Anterior cingulate cortex (tissue), 58 donors: ENCODE measurements at regions not wholly inside any gene's neighbourhood (a gene's known extent, or its start where the extent isn't known, plus 50 kb on each side); places are given as distances from the start of the nearest gene placed in this dataset.

Experiments used
- DNase-seq, 58 donors: peaks; one replicate each; lab custom pipeline; 2025; lab: John Stamatoyannopoulos, UW

DNA sequence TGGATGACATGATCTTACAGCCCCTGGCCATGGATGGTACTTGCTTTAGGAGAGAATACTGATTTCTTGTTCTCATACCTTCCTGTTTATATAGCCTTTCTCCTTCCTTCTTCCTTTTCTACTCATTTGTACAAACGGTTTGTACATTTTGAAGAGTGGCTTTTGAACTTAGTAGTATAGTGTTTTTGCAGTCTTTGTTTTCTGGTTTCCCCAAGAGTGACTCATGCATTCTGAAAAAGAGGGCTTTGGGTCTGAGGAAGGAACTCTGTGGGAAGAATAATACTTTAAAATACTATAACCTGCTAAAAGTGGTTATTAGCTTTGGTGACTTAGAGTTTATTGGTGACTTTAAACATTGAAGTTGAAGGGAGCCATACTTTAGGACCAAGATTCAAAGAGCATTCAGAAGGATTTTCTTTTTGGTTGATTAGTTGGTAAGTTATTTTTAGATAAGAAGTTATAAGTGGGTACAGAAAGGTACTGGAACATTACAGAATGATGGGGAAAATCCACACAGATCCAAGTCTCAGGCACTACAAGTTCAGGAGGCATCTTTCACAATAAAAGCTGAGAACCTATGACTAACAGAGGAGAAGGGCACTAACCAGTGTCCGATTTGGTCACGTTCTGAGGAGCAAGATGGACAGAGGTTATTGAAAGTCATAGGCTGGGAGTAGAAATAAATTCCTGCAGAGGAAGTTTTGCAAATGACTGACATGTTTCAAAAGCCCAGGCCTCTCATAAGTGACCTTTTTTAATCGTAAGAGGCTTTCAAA, 369.6 kb upstream of the AZI2 start:
- no peak for DNase-seq

GRCh38 chr3:28726840-28727239, 378.2 kb upstream of the AZI2 start:
- DNase-seq = peak in 3 of 58 donors; percentile 1 to 6 (median 5)

GRCh38 chr3:28727307-28727706, 378.7 kb upstream of the AZI2 start:
- no peak for DNase-seq

DNA sequence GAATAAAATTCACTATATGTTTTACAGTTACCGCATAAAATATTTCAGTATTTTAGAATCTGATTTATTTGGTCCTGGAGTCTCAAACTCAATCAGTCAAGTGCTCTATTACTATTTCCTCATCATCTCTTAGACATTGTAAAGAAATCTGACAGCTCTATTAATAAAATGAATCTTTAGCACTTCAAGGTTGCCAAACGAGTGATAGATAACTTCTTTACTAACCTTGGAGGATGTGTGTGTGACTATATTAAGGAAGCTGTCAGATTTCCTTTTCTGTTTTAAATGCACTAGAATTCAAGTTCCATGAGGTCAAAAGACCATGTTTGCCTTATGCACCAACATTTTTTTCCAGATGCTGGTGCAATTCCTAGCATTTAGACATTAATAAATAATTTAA, 389.8 kb upstream of the AZI2 start:
- no peak for DNase-seq

DNA sequence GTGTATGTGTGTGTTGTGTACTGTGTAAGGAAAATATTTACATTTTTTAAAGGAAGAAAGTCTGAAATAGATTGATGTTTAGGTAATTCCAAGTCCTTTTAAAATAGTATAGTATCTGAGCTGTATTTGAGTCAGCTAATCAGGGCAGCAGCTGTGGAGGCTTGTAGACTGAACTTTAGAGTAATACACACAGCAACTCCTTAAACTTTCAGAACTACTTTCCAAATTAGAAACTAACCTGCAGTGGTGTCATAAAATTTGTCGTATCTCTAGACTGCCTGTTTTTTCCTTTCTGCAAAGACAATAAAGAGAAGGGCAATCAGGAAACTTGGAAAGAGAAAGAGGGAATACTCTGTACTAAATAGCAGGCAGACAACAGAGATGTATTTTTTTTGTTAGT, 391.0 kb upstream of the AZI2 start:
- DNase-seq = no peak

- DNase-seq = no peak
Observed at GRCh38 chr3:28743271-28743670, 394.6 kb upstream of the AZI2 start.

- DNase-seq = no peak
Observed at GRCh38 chr3:28743831-28744230, 395.2 kb upstream of the AZI2 start.

DNA sequence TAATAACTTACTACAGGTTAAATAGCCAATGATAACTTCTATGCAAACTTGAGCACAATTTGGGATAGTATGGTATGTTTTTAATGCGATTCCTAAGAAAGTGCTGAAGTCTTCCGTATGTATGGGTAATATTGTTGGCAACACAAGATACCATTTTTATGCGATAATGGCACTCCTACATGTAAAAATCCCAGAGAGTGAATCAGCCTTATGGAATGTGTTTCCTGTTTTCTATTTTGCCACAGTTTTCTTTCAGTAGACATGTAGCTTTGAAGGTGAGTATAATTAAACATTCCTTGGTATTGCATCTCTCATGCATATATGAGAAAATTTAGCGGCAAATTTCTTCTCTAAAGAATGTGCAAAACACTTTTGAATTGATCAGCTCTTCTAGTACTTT, 396.8 kb upstream of the AZI2 start:
- DNase-seq = no peak

GRCh38 chr3:28745916-28746617, 397.4 kb upstream of the AZI2 start:
- DNase-seq = peak in 2 of 58 donors; percentile 2 to 7

GRCh38 chr3:28746990-28747389, 398.4 kb upstream of the AZI2 start:
- DNase-seq = no peak

DNA sequence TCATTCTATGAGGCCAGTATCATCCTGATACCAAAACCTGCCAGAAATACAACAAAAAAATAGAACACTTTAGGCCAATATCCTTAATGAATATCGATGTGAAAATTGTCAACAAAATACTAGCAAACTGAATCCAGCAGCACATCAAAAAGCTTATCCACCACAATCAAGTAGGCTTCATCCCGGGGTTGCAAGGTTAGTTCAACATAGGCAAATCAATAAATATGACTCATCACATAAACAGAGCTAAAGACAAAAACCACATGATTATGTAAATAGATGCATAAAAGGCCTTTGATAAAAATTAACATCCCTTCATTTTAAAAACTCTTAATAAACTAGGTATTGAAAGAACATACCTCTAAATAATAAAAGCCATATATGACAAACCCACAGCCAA, 403.2 kb upstream of the AZI2 start:
- no peak for DNase-seq

DNA sequence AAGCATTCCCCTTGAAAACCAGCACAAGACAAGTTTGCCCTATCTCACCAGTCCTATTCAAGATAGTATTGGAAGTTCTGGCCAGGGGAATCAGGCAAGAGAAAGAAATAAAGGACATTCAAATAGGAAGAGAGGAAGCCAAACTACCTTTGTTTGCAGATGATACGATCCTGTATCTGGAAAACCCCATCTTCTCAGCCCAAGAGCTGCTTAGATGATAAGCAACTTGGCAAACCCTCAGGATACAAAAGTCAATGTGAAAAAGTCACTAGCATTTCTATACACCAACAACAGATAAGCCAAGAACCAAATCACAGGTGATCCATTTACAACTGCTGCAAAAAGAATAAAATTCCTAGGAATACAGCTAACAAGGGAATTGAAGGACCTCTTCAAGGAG, 403.7 kb upstream of the AZI2 start:
- DNase-seq = no peak

GRCh38 chr3:28756056-28756455, 407.4 kb upstream of the AZI2 start:
- DNase-seq = no peak

GRCh38 chr3:28758115-28758514, 409.5 kb upstream of the AZI2 start:
- DNase-seq = no peak

- DNase-seq = no peak
Observed at GRCh38 chr3:28761375-28761774, 412.8 kb upstream of the AZI2 start.

DNA sequence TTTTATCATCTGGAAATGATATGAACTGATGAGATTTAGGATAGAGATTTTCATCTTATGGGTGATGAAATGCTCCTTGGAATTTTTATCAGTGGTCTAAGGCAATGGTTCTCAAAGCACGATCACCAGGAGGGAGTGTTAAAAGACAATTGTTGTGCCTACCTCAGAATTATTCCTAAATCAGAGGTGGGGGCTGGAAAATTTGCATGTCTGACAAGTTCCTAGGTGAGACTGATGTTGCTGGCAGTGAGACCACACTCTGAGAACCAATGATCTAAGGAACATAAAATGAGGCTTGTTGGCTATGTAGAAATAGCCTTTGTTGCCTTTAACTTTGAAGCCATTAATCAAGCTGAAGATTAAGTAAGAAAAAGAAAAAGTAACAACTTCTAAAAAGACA, 416.6 kb upstream of the AZI2 start:
- no peak for DNase-seq

DNA sequence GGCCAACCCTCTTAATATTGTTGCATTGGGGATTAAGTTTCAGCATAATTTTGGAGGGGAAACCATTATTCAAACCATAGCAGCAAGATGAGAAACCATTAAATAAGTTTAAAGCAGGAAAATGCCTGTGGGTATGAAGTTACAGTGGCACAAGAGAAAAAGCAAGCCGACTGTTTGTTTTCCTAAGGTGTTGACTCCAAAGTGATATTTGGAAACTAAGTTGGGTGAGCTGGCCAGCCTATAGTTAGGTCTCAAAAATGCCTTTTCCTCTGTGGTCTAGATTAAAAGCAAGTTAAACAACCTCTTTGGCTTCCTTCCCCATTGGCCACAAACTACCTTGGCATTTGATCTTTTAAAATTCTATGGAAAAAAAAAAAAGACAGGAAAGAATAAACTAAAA, 419.8 kb upstream of the AZI2 start:
- DNase-seq = no peak

DNA sequence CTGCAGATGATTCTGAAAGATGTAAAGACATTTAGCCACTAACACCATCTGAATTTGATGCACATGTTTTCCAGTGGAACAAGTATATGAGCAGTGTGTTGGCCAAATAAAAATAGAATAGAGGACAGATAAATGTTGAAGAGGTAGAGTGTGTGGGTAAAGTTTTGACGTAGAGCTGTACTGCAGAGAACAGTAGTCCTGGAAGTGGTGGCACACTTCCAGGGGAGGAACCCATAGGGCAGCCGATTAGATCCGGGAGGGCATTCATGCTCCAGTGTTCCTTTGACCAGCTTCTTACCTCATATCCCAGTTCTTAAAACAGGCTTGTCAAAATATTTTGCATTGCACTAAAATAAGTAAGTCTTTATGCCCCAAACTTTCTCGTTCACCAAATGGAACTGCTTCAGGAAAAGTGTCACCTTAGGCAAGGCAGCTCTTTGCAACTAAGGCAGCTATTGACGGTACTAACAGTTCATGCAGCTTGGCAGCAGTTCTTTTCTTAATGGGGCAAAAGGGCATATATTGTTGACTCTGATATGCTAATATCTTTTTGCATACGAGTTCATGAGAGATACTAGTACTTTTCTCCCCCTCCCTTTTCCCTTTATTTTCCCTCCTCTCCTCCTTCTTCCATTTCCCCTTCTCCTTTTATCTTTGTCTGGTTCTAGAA, 429.3 kb upstream of the AZI2 start:
- DNase-seq = no peak

GRCh38 chr3:28780480-28780879, 431.9 kb upstream of the AZI2 start:
- no peak for DNase-seq

GRCh38 chr3:28781053-28781452, 432.4 kb upstream of the AZI2 start:
- no peak for DNase-seq

DNA sequence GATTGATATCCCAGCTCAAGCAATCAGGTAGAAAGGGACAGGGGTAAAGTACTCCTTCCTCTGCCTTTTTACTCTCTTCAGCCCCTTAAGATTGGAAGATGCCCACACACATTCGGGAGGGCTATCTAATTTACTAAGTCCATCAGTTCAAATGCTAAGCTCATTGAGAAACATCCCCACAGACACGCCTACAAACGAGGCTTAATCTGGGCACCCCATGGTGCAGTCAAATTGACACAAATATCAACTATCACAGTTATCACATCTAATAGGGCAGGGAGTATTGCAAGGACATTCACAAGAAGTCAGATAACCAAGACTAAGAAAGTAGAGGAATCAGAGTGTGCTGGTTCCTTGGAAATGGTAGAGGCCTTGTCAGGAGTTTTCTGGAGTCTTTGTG, 437.8 kb upstream of the AZI2 start:
- DNase-seq = no peak

DNA sequence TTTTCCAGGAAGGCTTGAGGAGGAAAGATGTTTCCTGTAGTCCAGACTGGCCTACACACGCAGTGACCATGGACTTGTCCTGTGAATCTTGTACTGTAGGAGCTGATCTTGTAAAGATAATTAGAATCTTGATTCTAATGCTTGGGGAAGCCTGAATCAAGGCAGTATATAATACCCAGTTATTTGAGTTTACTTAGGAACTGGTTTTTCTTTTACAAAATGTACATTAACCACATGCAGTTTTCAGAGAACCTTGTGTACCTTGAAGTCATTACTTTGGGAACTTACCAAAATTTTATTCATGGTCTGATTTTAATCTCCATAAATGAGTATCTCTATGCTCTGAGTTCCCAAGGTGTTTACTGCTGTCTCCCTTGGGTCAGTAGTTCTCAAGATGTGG, 439.9 kb upstream of the AZI2 start:
- no peak for DNase-seq
